ENCODE measurements at regions not wholly inside any gene's neighbourhood (a gene's known extent, or its start where the extent isn't known, plus 50 kb on each side); places are given as distances from the start of the nearest gene placed in this dataset.

DNA sequence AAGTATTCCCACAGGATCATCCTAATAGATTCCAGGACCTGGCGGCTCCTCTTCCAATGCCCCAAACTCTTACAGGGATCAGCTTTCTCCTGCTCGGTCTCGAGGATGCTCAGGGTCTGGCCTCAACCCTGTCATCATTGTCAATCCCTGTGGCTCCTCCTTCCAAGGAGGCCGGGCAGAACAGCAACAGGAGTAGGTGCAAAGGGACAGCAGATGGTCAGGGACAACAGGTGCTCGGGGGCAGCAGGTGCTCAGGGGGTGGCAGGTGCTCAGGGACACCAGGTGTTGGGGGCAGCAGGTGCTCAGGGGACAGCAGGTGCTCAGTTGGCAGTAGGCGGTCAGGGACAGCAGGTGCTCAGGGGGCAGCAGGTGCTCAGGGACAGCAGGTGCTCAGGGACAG is 84.8 kb downstream of the TTLL2 start:
- Histone ChIP-seq H3K27me3 (ENCODE audit: low read length) (peaks cover 51% of the 10 kb centered on the region), H3K4me3 (ENCODE audit: low read length) (no peak overlapping the region), H3K9me3 (ENCODE audit: low read length) (no peaks in the 10 kb centered on the region), H3K27ac (ENCODE audit: low read length) (no peak overlapping the region), H2AFZ (ENCODE audit: low read length) (no peak overlapping the region), H4K20me1 (ENCODE audit: low read length) (no peaks in the 10 kb centered on the region), H3K9ac (ENCODE audit: low read length) (no peak overlapping the region), H3K36me3 (ENCODE audit: low read depth, low read length) (no peaks in the 10 kb centered on the region), H3F3A (ENCODE audit: low read length, unreplicated experiment) (no peaks in the 10 kb centered on the region), H3K9me2 (replicated peaks; ENCODE audit: low read length) (no peaks in the 10 kb centered on the region), H3K4me2 (ENCODE audit: low read length) (no peak overlapping the region), H3K79me2 (ENCODE audit: low read length) (no peaks in the 10 kb centered on the region), H3K4me1 (ENCODE audit: insufficient read depth, low read length) (no peaks in the 10 kb centered on the region)
- CTCF ChIA-PET = no interaction called here
- no peak for TF ChIP-seq EZH2 (IDR thresholded peaks at IDR 0.05; ENCODE audit: low read length, unreplicated experiment)
- TF ChIP-seq, protein P1, sequence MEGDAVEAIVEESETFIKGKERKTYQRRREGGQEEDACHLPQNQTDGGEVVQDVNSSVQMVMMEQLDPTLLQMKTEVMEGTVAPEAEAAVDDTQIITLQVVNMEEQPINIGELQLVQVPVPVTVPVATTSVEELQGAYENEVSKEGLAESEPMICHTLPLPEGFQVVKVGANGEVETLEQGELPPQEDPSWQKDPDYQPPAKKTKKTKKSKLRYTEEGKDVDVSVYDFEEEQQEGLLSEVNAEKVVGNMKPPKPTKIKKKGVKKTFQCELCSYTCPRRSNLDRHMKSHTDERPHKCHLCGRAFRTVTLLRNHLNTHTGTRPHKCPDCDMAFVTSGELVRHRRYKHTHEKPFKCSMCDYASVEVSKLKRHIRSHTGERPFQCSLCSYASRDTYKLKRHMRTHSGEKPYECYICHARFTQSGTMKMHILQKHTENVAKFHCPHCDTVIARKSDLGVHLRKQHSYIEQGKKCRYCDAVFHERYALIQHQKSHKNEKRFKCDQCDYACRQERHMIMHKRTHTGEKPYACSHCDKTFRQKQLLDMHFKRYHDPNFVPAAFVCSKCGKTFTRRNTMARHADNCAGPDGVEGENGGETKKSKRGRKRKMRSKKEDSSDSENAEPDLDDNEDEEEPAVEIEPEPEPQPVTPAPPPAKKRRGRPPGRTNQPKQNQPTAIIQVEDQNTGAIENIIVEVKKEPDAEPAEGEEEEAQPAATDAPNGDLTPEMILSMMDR (conservative IDR thresholded peaks at IDR 0.05; ENCODE audit: low read depth, low read length) = no peak
- no peak for TF ChIP-seq EZH2phosphoT487 (IDR thresholded peaks at IDR 0.05; ENCODE audit: borderline replicate concordance, low read length)
- intact Hi-C loops (cut with micrococcal nuclease) = no loop called here
- POLR2A ChIA-PET (ENCODE audit: unreplicated experiment) = no interaction called here
- ATAC-seq = no peak
- BruUV-seq (replicated peaks) = no TSS peak
- DNase-seq = no peak

DNA sequence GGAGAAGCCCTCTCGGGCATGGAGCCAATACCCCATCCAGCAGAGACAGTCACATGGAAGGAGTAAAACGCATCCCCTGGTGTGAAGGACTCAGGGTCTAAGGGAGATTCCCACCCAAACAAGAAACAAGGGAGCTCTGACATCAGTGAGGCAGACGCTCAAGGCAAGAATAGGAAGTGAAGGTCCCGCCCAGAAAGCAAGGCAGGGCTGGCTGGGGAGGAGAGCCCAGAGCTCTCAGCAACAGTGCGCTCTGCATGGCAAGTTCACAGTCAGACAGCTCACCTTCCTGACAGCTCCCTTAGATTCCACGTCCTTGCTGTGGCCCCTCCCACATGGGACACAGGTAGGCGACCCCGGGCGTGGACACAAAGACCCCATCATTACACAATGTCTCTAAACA is 85.6 kb downstream of the TTLL2 start:
- Histone ChIP-seq H3K4me3 (ENCODE audit: low read length) (no peak overlapping the region), H3K27ac (ENCODE audit: low read length) (no peak overlapping the region), H3K79me2 (ENCODE audit: low read length) (no peaks in the 10 kb centered on the region), H3K9ac (ENCODE audit: low read length) (no peak overlapping the region), H3K9me2 (replicated peaks; ENCODE audit: low read length) (no peaks in the 10 kb centered on the region), H4K20me1 (ENCODE audit: low read length) (no peaks in the 10 kb centered on the region), H2AFZ (ENCODE audit: low read length) (no peak overlapping the region), H3K9me3 (ENCODE audit: low read length) (no peaks in the 10 kb centered on the region), H3K36me3 (ENCODE audit: low read depth, low read length) (no peaks in the 10 kb centered on the region), H3F3A (ENCODE audit: low read length, unreplicated experiment) (no peaks in the 10 kb centered on the region), H3K4me2 (ENCODE audit: low read length) (no peak overlapping the region), H3K27me3 (ENCODE audit: low read length) (peaks cover 51% of the 10 kb centered on the region), H3K4me1 (ENCODE audit: insufficient read depth, low read length) (no peaks in the 10 kb centered on the region)
- CTCF ChIA-PET = no interaction called here
- no peak for DNase-seq
- POLR2A ChIA-PET (ENCODE audit: unreplicated experiment) = no interaction called here
- no peak for TF ChIP-seq EZH2phosphoT487 (IDR thresholded peaks at IDR 0.05; ENCODE audit: borderline replicate concordance, low read length)
- no peak for TF ChIP-seq EZH2 (IDR thresholded peaks at IDR 0.05; ENCODE audit: low read length, unreplicated experiment)
- TF ChIP-seq, protein P1 (conservative IDR thresholded peaks at IDR 0.05; ENCODE audit: low read depth, low read length) = no peak
- ATAC-seq = no peak
- intact Hi-C loops (cut with micrococcal nuclease) = no loop called here
- no TSS peak for BruUV-seq (replicated peaks)

DNA sequence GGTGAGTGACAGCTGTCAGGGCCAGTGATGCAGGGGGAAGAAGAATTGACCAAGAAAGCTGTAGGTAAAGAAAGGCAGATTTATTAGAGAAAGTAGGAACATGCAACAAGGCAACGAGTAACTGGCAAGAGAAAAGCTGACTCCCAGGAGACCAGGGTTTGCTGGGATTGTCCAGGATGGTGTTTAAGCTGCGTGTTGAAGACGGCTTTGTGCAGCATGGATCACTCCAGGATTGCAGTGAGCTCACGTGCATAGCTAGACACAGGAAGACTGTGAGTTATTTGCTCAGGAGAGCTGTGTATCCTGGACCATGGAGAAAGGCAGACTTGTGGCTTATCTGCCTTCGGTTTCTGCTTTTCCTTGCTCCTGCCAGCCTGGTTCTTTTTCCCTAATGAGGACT is 87.6 kb downstream of the TTLL2 start:
- no peak overlapping the region for H2AFZ ChIP-seq (ENCODE audit: low read length)
- H4K20me1 ChIP-seq (ENCODE audit: low read length) = no peaks in the 10 kb centered on the region
- DNase-seq = no peak
- no peak overlapping the region for H3K4me3 ChIP-seq (ENCODE audit: low read length)
- peaks cover 64% of the 10 kb centered on the region for H3K27me3 ChIP-seq (ENCODE audit: low read length)
- BruUV-seq (replicated peaks) = no TSS peak
- H3K4me2 ChIP-seq (ENCODE audit: low read length) = no peak overlapping the region
- no peaks in the 10 kb centered on the region for H3K9me3 ChIP-seq (ENCODE audit: low read length)
- intact Hi-C loops (cut with micrococcal nuclease) = no loop called here
- ChIA-PET CTCF (no interaction called here), POLR2A (ENCODE audit: unreplicated experiment) (no interaction called here)
- ATAC-seq = no peak
- H3F3A ChIP-seq (ENCODE audit: low read length, unreplicated experiment) = no peaks in the 10 kb centered on the region
- H3K36me3 ChIP-seq (ENCODE audit: low read depth, low read length) = no peaks in the 10 kb centered on the region
- H3K9me2 ChIP-seq (replicated peaks; ENCODE audit: low read length) = no peaks in the 10 kb centered on the region
- TF ChIP-seq, protein P1 (conservative IDR thresholded peaks at IDR 0.05; ENCODE audit: low read depth, low read length) = no peak
- TF ChIP-seq EZH2phosphoT487 (IDR thresholded peaks at IDR 0.05; ENCODE audit: borderline replicate concordance, low read length) = no peak
- no peak for TF ChIP-seq EZH2 (IDR thresholded peaks at IDR 0.05; ENCODE audit: low read length, unreplicated experiment)
- H3K79me2 ChIP-seq (ENCODE audit: low read length) = no peaks in the 10 kb centered on the region
- no peak overlapping the region for H3K9ac ChIP-seq (ENCODE audit: low read length)
- H3K4me1 ChIP-seq (ENCODE audit: insufficient read depth, low read length) = no peaks in the 10 kb centered on the region
- no peak overlapping the region for H3K27ac ChIP-seq (ENCODE audit: low read length)
